GM19452 (cell line): ENCODE measurements at regions not wholly inside any gene's neighbourhood (a gene's known extent, or its start where the extent isn't known, plus 50 kb on each side); places are given as distances from the start of the nearest gene placed in this dataset.

Experiments
- ATAC-seq: cut with Tn5 transposase; IDR thresholded peaks from one replicate; pipeline ENCODE4 v1.9.1; 2021; ENCODE audit not compliant: unreplicated experiment

- no peak for ATAC-seq
Measured at GRCh38 chr3:124396339-124396950, 333.8 kb upstream of the UMPS start.

DNA sequence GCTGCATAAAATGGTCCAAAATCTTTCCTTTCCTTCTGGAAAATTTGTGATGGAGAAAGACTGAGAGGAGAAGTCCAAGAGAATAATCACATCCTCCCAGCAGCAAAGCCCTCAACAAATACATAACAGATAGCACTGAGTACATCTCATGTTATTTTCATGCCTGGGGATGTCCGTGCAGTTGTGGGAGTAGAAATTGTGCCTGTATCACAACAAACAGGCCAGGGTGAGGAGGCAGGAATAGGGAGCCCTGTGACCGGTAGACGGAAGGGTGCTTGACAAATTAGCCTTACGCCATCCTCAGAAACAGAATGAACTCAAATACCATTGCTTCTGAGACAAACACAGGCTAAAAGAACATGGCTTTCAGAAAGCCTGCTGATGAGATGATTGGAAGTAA, 333.2 kb upstream of the UMPS start:
- ATAC-seq: no peak

DNA sequence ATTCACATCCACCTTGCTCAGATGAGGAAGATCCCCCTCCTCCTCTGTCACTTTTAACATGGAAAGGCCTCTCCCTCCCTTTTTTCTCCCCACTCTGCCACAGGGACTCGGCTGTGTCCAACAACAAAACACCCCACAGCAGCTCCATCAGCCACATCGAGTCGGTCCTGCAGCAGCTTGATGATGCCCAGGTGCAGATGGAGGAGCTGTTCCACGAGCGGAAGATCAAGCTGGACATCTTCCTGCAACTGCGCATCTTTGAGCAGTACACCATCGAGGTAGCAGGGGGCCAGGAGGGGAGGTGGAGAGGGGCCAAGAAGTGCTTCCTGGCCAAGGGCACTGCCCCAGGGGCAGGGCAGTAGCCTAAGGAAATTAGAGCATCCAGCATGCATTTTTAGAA, 331.7 kb upstream of the UMPS start:
- no peak for ATAC-seq

DNA sequence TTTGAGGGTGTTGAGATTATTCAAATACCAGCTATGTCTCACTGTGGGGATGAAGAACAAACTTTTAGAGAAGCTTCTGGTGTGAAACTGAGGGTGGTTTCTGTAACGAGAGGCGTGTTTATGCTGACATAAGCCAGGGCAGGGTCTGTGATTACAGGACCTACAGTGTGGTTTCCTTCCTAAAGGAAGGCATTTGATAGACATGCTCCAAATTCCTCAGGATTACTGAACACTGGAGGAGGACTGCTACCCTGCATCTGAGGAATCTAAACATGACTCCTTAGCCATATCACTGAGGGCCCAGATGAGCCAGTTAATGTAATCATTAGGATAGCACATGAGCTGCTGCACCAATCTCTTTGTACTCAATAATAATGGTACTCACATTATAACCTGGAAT, 328.4 kb upstream of the UMPS start:
- ATAC-seq: no peak

DNA sequence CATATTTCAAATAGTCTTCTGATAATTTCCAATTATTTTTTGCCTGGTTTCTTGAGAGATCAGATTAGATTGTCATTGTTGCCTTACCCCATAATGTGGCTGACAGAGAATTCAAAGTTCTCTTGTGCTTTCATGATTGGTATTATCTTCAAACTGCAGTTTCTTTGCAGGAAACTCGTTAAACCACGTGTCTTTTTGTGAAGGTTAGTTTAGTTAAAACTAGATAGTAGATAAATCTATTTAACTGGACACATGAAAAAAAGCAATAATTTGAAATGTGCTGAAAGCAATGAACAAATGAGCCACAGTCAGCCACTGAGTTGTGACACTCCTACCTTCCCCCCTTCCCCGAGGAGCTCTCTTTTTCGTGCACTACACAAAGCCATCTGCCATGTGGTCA, 327.5 kb upstream of the UMPS start:
- no peak for ATAC-seq

DNA sequence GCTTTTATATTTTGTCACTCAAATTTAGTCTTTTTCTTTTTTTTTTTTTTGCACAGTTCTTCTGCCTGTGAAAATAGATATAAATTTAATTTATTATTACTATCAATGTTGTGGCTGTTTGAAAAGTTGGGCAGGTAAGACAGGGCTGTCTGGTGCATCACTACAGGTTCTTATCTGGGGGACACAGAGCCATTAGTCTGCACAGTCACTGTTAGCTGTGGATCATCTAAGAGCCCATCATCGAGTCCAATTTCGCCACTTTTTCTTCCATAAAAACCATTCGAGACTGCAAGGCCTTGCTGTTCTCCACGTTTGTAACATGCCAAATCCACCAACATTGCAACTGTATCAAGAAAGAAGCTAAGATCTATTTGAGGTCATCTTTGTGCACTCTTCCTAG, 325.6 kb upstream of the UMPS start:
- ATAC-seq: no peak

GRCh38 chr3:124407260-124407659, 323.0 kb upstream of the UMPS start:
- ATAC-seq: no peak

DNA sequence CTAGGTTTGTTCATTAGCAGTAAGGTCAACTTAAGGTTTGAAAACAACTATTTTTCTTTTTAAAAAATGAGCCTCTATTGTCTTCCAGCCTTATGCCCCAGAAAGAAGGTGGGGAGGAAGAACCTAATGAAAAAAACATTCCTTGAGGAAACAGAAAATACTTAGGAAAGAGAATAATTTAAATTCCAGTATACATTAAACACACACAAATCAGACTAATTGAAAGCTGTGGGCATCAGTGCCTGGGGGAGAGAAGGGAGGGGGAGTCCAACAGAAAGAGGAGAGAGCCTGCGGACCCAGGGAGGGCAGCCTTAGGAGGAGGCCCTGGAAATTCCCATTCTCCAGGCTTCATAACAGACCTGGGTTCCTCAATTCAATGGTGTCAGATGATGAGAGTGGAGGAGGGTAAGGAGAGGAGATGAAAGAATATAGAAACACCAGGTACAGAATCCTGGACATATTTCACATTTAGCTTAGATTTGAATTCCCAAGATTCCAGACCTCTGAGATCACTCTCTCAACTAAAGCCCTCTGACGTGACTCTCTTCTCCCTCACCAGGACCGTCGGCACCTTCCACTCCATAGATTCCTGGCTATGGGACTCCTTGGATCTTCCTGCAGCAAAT, 320.5 kb upstream of the UMPS start:
- no peak for ATAC-seq

DNA sequence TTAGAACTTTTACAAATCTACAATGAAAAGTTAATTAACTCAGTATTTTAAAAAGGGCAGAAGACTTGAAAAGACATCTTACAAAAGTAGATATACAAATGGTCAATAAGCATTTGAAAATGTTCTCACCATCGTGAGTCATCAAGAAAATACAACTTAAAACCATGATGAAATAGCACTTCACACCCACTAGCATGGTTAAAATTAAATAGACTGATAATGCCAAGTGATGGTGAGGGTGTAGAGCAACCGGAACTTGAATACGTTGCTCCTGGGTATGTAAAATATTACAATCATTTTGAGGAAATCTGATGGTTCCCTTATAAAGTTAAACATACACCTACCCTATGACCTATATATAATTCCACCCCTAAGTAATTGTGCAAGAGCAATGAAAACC, 319.8 kb upstream of the UMPS start:
- no peak for ATAC-seq

- no peak for ATAC-seq
Measured at GRCh38 chr3:124411728-124412127, 318.5 kb upstream of the UMPS start.

- ATAC-seq: no peak
Measured at GRCh38 chr3:124412644-124413043, 317.6 kb upstream of the UMPS start.

DNA sequence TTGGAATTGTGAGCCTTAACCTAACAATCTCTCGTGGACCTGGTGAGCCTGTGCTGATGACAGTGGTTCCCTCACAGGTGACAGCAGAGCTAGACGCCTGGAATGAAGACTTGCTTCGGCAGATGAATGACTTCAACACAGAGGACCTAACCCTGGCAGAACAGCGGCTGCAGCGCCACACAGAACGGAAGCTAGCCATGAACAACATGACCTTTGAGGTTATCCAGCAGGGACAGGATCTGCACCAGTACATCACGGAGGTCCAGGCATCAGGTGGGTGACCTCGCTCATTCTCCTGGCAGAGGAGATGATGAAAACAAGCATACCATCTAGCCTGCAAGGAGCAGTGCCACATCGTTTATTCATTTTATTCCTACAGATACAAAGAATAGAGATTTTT, 316.9 kb upstream of the UMPS start:
- ATAC-seq: no peak

DNA sequence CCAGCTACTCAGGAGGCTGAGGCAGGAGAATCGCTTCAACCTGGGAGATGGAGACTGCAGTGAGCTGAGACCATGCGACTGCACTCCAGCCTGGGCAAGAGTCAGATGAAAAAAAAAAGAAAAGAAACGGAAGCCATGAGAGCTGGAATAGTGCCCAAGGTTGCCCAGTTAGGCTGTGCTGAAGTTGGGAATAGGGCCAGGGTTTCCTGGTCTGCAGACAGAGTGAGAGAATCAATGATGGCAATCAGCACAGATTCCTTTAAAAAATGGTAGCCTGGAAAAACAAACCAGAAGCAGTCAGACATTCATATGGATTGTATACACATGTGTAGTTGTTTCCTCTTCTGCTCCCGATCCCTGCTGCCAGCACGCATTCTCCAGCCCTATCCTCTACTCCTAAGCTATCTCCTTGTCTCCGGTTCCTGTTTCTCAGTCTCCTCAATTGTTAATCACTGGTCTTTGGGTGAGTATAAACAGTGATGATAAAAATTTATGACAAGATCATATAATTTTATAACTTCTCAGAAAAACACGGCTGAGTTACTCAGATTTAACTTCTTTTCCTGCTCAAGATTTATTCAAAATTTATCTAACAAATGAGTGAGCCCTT, 316.2 kb upstream of the UMPS start:
- ATAC-seq: no peak

GRCh38 chr3:124415446-124415960, 314.7 kb upstream of the UMPS start:
- no peak for ATAC-seq

- no peak for ATAC-seq
Measured at GRCh38 chr3:124419303-124419702, 310.9 kb upstream of the UMPS start.

DNA sequence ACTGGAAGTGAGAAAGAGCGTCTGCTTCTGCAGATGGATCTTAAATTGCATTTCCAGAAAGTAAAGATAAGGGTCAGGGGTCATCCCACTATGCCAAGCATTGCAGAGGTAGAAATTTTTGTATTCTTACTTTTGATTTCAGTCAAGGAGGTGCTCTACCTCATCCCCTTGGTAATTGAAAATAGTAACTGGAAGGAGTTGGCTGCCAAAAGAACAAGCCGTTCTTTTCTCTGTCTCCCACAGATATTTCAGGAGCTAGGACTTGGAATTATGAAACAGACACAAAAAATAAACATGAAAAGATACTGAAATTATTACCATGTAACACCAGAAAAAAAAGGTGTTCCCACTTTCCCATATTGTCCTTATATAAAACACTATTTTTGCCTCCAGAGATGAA, 309.9 kb upstream of the UMPS start:
- ATAC-seq: no peak

GRCh38 chr3:124422805-124423204, 307.4 kb upstream of the UMPS start:
- ATAC-seq: no peak

DNA sequence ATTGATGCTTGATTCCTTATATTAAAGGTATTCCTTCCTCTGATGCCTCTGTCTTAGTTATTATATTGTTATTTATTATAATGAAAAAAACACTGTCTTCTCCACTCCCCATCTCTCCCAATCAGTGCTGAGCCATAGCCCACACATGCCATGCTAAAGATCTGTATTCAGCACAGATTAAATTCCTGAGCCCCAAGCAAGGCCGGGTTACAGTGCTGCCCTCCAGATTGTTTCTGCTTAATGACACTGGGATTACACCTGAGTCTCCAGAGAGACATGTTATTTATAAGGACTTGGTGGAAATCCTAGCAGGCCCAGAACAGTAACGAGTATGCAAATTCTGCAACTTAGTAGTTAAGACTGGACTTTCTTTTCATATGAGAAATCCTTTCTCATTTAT, 305.9 kb upstream of the UMPS start:
- no peak for ATAC-seq

DNA sequence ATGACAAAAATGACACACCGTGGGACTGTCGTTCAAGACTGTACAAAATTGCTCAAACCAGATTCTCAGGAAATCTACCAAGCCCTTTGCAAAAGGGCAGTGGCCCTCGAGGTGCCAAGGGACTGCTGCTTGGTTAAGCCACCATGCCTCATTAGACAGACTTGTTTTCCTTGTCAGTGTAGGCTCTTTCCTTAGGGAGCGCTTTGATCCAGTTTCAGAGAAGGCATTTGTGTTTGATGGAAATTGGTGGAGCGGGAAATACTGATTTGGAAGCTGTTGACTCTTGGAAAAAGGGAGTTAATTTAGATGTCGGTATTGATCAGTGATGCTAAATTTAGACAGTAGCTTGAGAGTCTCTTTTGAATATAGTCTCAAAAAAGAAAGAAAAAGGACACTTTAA, 304.3 kb upstream of the UMPS start:
- no peak for ATAC-seq

- ATAC-seq: no peak
Measured at GRCh38 chr3:124428372-124429128, 301.7 kb upstream of the UMPS start.

DNA sequence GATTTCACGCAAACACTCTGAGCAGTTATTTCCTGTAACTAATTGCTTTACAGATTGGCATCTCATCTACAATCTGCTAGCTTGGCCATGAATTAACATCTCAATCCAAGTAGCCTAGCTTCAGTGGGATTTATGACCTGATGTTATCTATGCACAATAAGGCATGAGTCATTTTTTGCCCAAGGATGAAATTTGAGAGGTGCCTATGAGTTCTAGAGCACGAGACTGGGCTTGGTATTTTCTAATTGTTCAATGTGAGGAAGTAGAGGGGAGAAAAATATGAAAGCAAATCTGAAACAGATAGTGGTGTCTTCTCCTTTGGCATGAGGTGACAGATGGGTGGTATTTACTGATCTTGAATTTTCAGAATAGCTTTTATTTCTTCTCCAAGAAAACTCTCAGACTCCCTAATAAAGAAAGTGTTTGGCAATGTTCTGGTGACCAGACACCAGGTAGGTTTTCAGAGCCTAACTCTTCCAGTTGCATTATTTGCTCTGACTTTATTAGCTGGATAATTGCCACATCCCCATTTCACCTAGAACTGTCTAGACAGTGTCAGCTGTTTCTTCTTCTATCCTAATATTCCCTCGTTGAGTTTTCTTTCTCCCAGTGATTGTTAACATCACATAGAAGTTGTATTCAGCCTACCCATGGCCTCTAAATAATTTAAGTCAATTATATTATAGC, 301.0 kb upstream of the UMPS start:
- no peak for ATAC-seq
